OCI-LY7 (cell line): ENCODE measurements at regions not wholly inside any gene's neighbourhood (a gene's known extent, or its start where the extent isn't known, plus 50 kb on each side); places are given as distances from the start of the nearest gene placed in this dataset.

Source experiments
- CTCF ChIP-seq: fragments of 200-600 bp; sonication (generic); conservative IDR thresholded peaks from 2 replicates; pipeline ENCODE4 v1.5.1; 2014; ENCODE audit warnings: mild to moderate bottlenecking, antibody characterized with exemption, low read length, moderate library complexity, mixed read lengths
- EZH2phosphoT487 ChIP-seq: fragments of 200-600 bp; sonication (generic); IDR thresholded peaks from 2 replicates; pipeline ENCODE4 v1.6.1; 2018; ENCODE audit warnings: low read depth, borderline replicate concordance, mild to moderate bottlenecking, mixed run types, antibody characterized with exemption, low read length, moderate library complexity, mixed read lengths

GRCh38 chr12:30023186-30023585 lies 239.4 kb upstream of the TMTC1 start:
- TF ChIP-seq EZH2phosphoT487 (no peak), CTCF (no peak)
